ENCODE measurements at regions not wholly inside any gene's neighbourhood (a gene's known extent, or its start where the extent isn't known, plus 50 kb on each side); places are given as distances from the start of the nearest gene placed in this dataset.

GRCh38 chr2:163419000-163419830, 316.6 kb downstream of the FIGN start:
- no peak for TF ChIP-seq EP300 (conservative IDR thresholded peaks at IDR 0.05; ENCODE audit: poor library complexity, severe bottlenecking)
- TF ChIP-seq CTCF (IDR thresholded peaks at IDR 0.05; ENCODE audit: poor library complexity, severe bottlenecking): no peak
- no peak for TF ChIP-seq REST (IDR thresholded peaks at IDR 0.05; ENCODE audit: borderline replicate concordance)
- TF ChIP-seq SMC3 (conservative IDR thresholded peaks at IDR 0.05; ENCODE audit: poor library complexity): no peak
- TF ChIP-seq EZH2 (IDR thresholded peaks at IDR 0.05; ENCODE audit: borderline replicate concordance, insufficient read depth, low read length, poor library complexity, severe bottlenecking): no peak
- no peak for TF ChIP-seq POLR2AphosphoS5 (IDR thresholded peaks at IDR 0.05)
- TF ChIP-seq TAF1 (IDR thresholded peaks at IDR 0.05; ENCODE audit: low read depth): no peak
- Histone ChIP-seq H4K20me1 (ENCODE audit: insufficient read depth) (no peaks in the 10 kb centered on the region), H3K27me3 (ENCODE audit: insufficient read depth, low read depth, low read length) (no peaks in the 10 kb centered on the region), H3K27ac (ENCODE audit: low read length) (no peak overlapping the region), H3K9me3 (ENCODE audit: low read length) (no peaks in the 10 kb centered on the region), H3K4me2 (ENCODE audit: low read length) (no peak overlapping the region), H3F3A (ENCODE audit: insufficient read depth, low read length, poor library complexity, severe bottlenecking) (no peaks in the 10 kb centered on the region), H3K79me2 (replicated peaks; ENCODE audit: insufficient read depth, low read length) (no peaks in the 10 kb centered on the region), H3K36me3 (ENCODE audit: insufficient read depth, low read length) (no peaks in the 10 kb centered on the region), H3K4me3 (ENCODE audit: low read length) (no peak overlapping the region), H3K9me2 (ENCODE audit: insufficient read depth, low read length) (no peaks in the 10 kb centered on the region), H3K9ac (ENCODE audit: low read length) (no peak overlapping the region), H2AFZ (ENCODE audit: low read depth, low read length) (no peak overlapping the region)

GRCh38 chr2:163417596-163418337, 318.0 kb downstream of the FIGN start:
- H3K27me3 ChIP-seq (ENCODE audit: insufficient read depth, low read depth, low read length): no peaks in the 10 kb centered on the region
- H3K9me3 ChIP-seq (ENCODE audit: low read length): no peaks in the 10 kb centered on the region
- no peaks in the 10 kb centered on the region for H3K36me3 ChIP-seq (ENCODE audit: insufficient read depth, low read length)
- no peaks in the 10 kb centered on the region for H3F3A ChIP-seq (ENCODE audit: insufficient read depth, low read length, poor library complexity, severe bottlenecking)
- H2AFZ ChIP-seq (ENCODE audit: low read depth, low read length): no peak overlapping the region
- no peak overlapping the region for H3K27ac ChIP-seq (ENCODE audit: low read length)
- H4K20me1 ChIP-seq (ENCODE audit: insufficient read depth): no peaks in the 10 kb centered on the region
- H3K4me3 ChIP-seq (ENCODE audit: low read length): no peak overlapping the region
- no peaks in the 10 kb centered on the region for H3K9me2 ChIP-seq (ENCODE audit: insufficient read depth, low read length)
- no peak overlapping the region for H3K9ac ChIP-seq (ENCODE audit: low read length)
- TF ChIP-seq TAF1 (IDR thresholded peaks at IDR 0.05; ENCODE audit: low read depth) (no peak), RAD21 (conservative IDR thresholded peaks at IDR 0.05) (no peak), REST (IDR thresholded peaks at IDR 0.05; ENCODE audit: borderline replicate concordance) (no peak)
- H3K79me2 ChIP-seq (replicated peaks; ENCODE audit: insufficient read depth, low read length): no peaks in the 10 kb centered on the region
- H3K4me2 ChIP-seq (ENCODE audit: low read length): no peak overlapping the region
